Endothelial cell (in vitro differentiated cells): ENCODE measurements at regions not wholly inside any gene's neighbourhood (a gene's known extent, or its start where the extent isn't known, plus 50 kb on each side); places are given as distances from the start of the nearest gene placed in this dataset.

ENCODE experiments used
- DNase-seq: peaks from one replicate; pipeline ENCODE4 v3.0.0; 2021; ENCODE audit warnings: low spot score
- H3K27ac Mint-ChIP-seq: one replicate; pipeline ENCODE4 v1.8.0; 2021; ENCODE audit warnings: mixed read lengths, inconsistent platforms; ENCODE audit not compliant: unreplicated experiment
- H3K27me3 Mint-ChIP-seq: one replicate; pipeline ENCODE4 v1.8.0; 2021; ENCODE audit warnings: mild to moderate bottlenecking, moderate library complexity, mixed read lengths, inconsistent platforms; ENCODE audit not compliant: unreplicated experiment
- H3K36me3 Mint-ChIP-seq: one replicate; pipeline ENCODE4 v1.8.0; 2021; ENCODE audit warnings: mild to moderate bottlenecking, low read depth, mixed read lengths, inconsistent platforms; ENCODE audit not compliant: unreplicated experiment
- H3K4me1 Mint-ChIP-seq: one replicate; pipeline ENCODE4 v1.8.0; 2021; ENCODE audit warnings: mild to moderate bottlenecking, mixed read lengths, inconsistent platforms; ENCODE audit not compliant: unreplicated experiment
- H3K4me3 Mint-ChIP-seq: one replicate; pipeline ENCODE4 v1.8.0; 2021; ENCODE audit warnings: mild to moderate bottlenecking, mixed read lengths, inconsistent platforms; ENCODE audit not compliant: unreplicated experiment
- H3K9me3 Mint-ChIP-seq: one replicate; pipeline ENCODE4 v1.8.0; 2021; ENCODE audit warnings: mixed read lengths, inconsistent platforms; ENCODE audit not compliant: unreplicated experiment
- CTCF ChIP-seq: fragments of 200-600 bp; sonication (generic); IDR thresholded peaks from one replicate; pipeline ENCODE4 v1.5.0; 2021; ENCODE audit warnings: antibody characterized with exemption; ENCODE audit not compliant: unreplicated experiment

GRCh38 chr7:45456105-45456504, 118.1 kb upstream of the ADCY1 start:
- TF ChIP-seq CTCF = no peak
- peaks cover 5% of the 10 kb centered on the region for H3K4me1 Mint-ChIP-seq
- H3K36me3 Mint-ChIP-seq = no peaks in the 10 kb centered on the region
- no peaks in the 10 kb centered on the region for H3K9me3 Mint-ChIP-seq
- DNase-seq = no peak
- no peak overlapping the region for H3K27ac Mint-ChIP-seq
- no peaks in the 10 kb centered on the region for H3K27me3 Mint-ChIP-seq
- H3K4me3 Mint-ChIP-seq = no peak overlapping the region

GRCh38 chr7:45456747-45457524, 117.2 kb upstream of the ADCY1 start:
- H3K9me3 Mint-ChIP-seq = no peaks in the 10 kb centered on the region
- no peak for TF ChIP-seq CTCF
- no peaks in the 10 kb centered on the region for H3K27me3 Mint-ChIP-seq
- no peak overlapping the region for H3K4me3 Mint-ChIP-seq
- H3K27ac Mint-ChIP-seq = no peak overlapping the region
- DNase-seq = no peak
- no peaks in the 10 kb centered on the region for H3K4me1 Mint-ChIP-seq
- H3K36me3 Mint-ChIP-seq = no peaks in the 10 kb centered on the region

GRCh38 chr7:45457591-45457990, 116.6 kb upstream of the ADCY1 start:
- Mint-ChIP-seq H3K4me1 (no peaks in the 10 kb centered on the region), H3K27ac (no peak overlapping the region), H3K4me3 (no peak overlapping the region), H3K36me3 (no peaks in the 10 kb centered on the region), H3K9me3 (no peaks in the 10 kb centered on the region), H3K27me3 (no peaks in the 10 kb centered on the region)
- TF ChIP-seq CTCF = no peak
- no peak for DNase-seq

GRCh38 chr7:45459476-45459875, 114.7 kb upstream of the ADCY1 start:
- Mint-ChIP-seq H3K4me3 (no peak overlapping the region), H3K9me3 (no peaks in the 10 kb centered on the region), H3K36me3 (no peaks in the 10 kb centered on the region), H3K27me3 (no peaks in the 10 kb centered on the region), H3K4me1 (no peaks in the 10 kb centered on the region), H3K27ac (no peak overlapping the region)
- no peak for TF ChIP-seq CTCF
- no peak for DNase-seq

GRCh38 chr7:45460379-45460778, 113.8 kb upstream of the ADCY1 start:
- DNase-seq = no peak
- Mint-ChIP-seq H3K4me1 (no peaks in the 10 kb centered on the region), H3K27ac (no peak overlapping the region), H3K4me3 (no peak overlapping the region), H3K27me3 (no peaks in the 10 kb centered on the region), H3K36me3 (no peaks in the 10 kb centered on the region), H3K9me3 (no peaks in the 10 kb centered on the region)
- TF ChIP-seq CTCF = no peak
